ENCODE measurements at regions not wholly inside any gene's neighbourhood (a gene's known extent, or its start where the extent isn't known, plus 50 kb on each side); places are given as distances from the start of the nearest gene placed in this dataset.
"Not testable (repeated sequence)": the region's sequence is repeated elsewhere in the genome, so short reads cannot be mapped to it uniquely, and the experiment has no call there.

- no peak for DNase-seq (ENCODE audit: low read depth)
- H3K4me3 ChIP-seq (ENCODE audit: low read depth, low read length) = no peak overlapping the region
- no peak for TF ChIP-seq CTCF (IDR thresholded peaks at IDR 0.05; ENCODE audit: low read depth, low read length, missing control alignments)
These were observed 1205.3 kb downstream of the GALC start for GRCh38 chr14:86787717-86788116.

GRCh38 chr14:86782092-86782580 is 1210.8 kb downstream of the GALC start:
- no peak overlapping the region for H3K4me3 ChIP-seq (ENCODE audit: low read depth, low read length)
- DNase-seq (ENCODE audit: low read depth) = no peak

GRCh38 chr14:86780876-86781510 is 1212.0 kb downstream of the GALC start:
- no peak for DNase-seq (ENCODE audit: low read depth)
- no peak overlapping the region for H3K4me3 ChIP-seq (ENCODE audit: low read depth, low read length)
- TF ChIP-seq CTCF (IDR thresholded peaks at IDR 0.05; ENCODE audit: low read depth, low read length, missing control alignments) = no peak

More at GRCh38 chr14:86782092-86782580, 1210.8 kb downstream of the GALC start:
- no peak for TF ChIP-seq CTCF (IDR thresholded peaks at IDR 0.05; ENCODE audit: low read depth, low read length, missing control alignments)

- H3K4me3 ChIP-seq (ENCODE audit: low read depth, low read length) = no peak overlapping the region
- DNase-seq (ENCODE audit: low read depth) = no peak
- no peak for TF ChIP-seq CTCF (IDR thresholded peaks at IDR 0.05; ENCODE audit: low read depth, low read length, missing control alignments)
These were observed 1212.5 kb downstream of the GALC start for GRCh38 chr14:86780461-86780860.

GRCh38 chr14:86779416-86779815 is 1213.6 kb downstream of the GALC start:
- TF ChIP-seq CTCF (IDR thresholded peaks at IDR 0.05; ENCODE audit: low read depth, low read length, missing control alignments) = no peak
- no peak for DNase-seq (ENCODE audit: low read depth)
- no peak overlapping the region for H3K4me3 ChIP-seq (ENCODE audit: low read depth, low read length)

GRCh38 chr14:86777963-86778602 is 1214.9 kb downstream of the GALC start:
- no peak for DNase-seq (ENCODE audit: low read depth)
- TF ChIP-seq CTCF (IDR thresholded peaks at IDR 0.05; ENCODE audit: low read depth, low read length, missing control alignments) = no peak
- no peak overlapping the region for H3K4me3 ChIP-seq (ENCODE audit: low read depth, low read length)

- not testable (repeated sequence) for H3K4me3 ChIP-seq (ENCODE audit: low read depth, low read length); DNase-seq (ENCODE audit: low read depth)
These were observed 1217.1 kb downstream of the GALC start for GRCh38 chr14:86775896-86776295.
